OCI-LY1 (cell line): ENCODE measurements at regions not wholly inside any gene's neighbourhood (a gene's known extent, or its start where the extent isn't known, plus 50 kb on each side); places are given as distances from the start of the nearest gene placed in this dataset.

ENCODE experiments used
- H2AFZ ChIP-seq: fragments of 200-600 bp; sonication (generic), shearing (Covaris generic); 2 replicates; pipeline ENCODE4 v1.6.0; 2014; ENCODE audit warnings: antibody characterized with exemption, mild to moderate bottlenecking, low read length
- H3F3A ChIP-seq: fragments of 200-600 bp; sonication (generic), shearing (Covaris generic); 2 replicates; pipeline ENCODE4 v1.6.0; 2014; ENCODE audit warnings: mild to moderate bottlenecking, antibody characterized with exemption, low read length, moderate library complexity; ENCODE audit not compliant: insufficient read depth
- H3K27ac ChIP-seq: fragments of 200-600 bp; sonication (generic); 2 replicates; pipeline ENCODE4 v1.5.1; 2014; ENCODE audit warnings: low read length, mixed run types, mild to moderate bottlenecking, low read depth; ENCODE audit not compliant: poor library complexity, severe bottlenecking
- H3K27me3 ChIP-seq: fragments of 200-600 bp; sonication (generic); 2 replicates; pipeline ENCODE4 v1.6.0; 2014; ENCODE audit warnings: antibody characterized with exemption, mild to moderate bottlenecking, low read length, moderate library complexity; ENCODE audit not compliant: insufficient read depth
- H3K36me3 ChIP-seq: fragments of 200-600 bp; sonication (generic); 2 replicates; pipeline ENCODE4 v1.6.1; 2014; ENCODE audit warnings: mild to moderate bottlenecking, antibody characterized with exemption, low read length, moderate library complexity, mixed read lengths; ENCODE audit not compliant: insufficient read depth
- H3K4me1 ChIP-seq: fragments of 200-600 bp; sonication (generic); 2 replicates; pipeline ENCODE4 v1.5.1; 2014; ENCODE audit warnings: mild to moderate bottlenecking, low read length, moderate library complexity; ENCODE audit not compliant: insufficient read depth, severe bottlenecking
- H3K4me2 ChIP-seq: fragments of 200-600 bp; sonication (generic), shearing (Covaris generic); 2 replicates; pipeline ENCODE4 v1.6.1; 2014; ENCODE audit warnings: low read length
- H3K4me3 ChIP-seq: fragments of 200-600 bp; sonication (generic); 2 replicates; pipeline ENCODE4 v1.5.1; 2014; ENCODE audit warnings: low read length, low read depth, mild to moderate bottlenecking, mixed read lengths; ENCODE audit not compliant: poor library complexity, severe bottlenecking
- H3K79me2 ChIP-seq: fragments of 200-600 bp; shearing (Covaris generic); 2 replicates; pipeline ENCODE4 v1.6.1; 2016; ENCODE audit warnings: mixed run types, low read length, mixed read lengths; ENCODE audit not compliant: insufficient read depth
- H3K9ac ChIP-seq: fragments of 200-600 bp; sonication (generic), shearing (Covaris generic); 2 replicates; pipeline ENCODE4 v1.6.1; 2014; ENCODE audit warnings: mild to moderate bottlenecking, low read length, mixed read lengths
- H3K9me2 ChIP-seq: fragments of 200-600 bp; sonication (generic), shearing (Covaris generic); 2 replicates; pipeline ENCODE4 v1.6.1; 2014; ENCODE audit warnings: low read depth, mild to moderate bottlenecking, low read length, mixed read lengths
- H3K9me3 ChIP-seq: fragments of 200-600 bp; shearing (Covaris generic); 2 replicates; pipeline ENCODE4 v1.6.1; 2014; ENCODE audit warnings: low read length, mixed read lengths
- H4K20me1 ChIP-seq: fragments of 200-600 bp; sonication (generic), shearing (Covaris generic); 2 replicates; pipeline ENCODE4 v1.6.0; 2016; ENCODE audit warnings: mild to moderate bottlenecking, low read length; ENCODE audit not compliant: insufficient read depth
- CTCF ChIP-seq: fragments of 200-600 bp; sonication (generic), shearing (Covaris generic); IDR thresholded peaks from 2 replicates; pipeline ENCODE4 v1.5.1; 2017; ENCODE audit warnings: mild to moderate bottlenecking, antibody characterized with exemption, low read length, moderate library complexity, mixed read lengths
- EZH2 ChIP-seq: fragments of 200-600 bp; sonication (generic), shearing (Covaris generic); IDR thresholded peaks from 2 replicates; pipeline ENCODE4 v1.8.0; 2017; ENCODE audit warnings: borderline replicate concordance, mixed run types, mild to moderate bottlenecking, antibody characterized with exemption, low read length, moderate library complexity, mixed read lengths

DNA sequence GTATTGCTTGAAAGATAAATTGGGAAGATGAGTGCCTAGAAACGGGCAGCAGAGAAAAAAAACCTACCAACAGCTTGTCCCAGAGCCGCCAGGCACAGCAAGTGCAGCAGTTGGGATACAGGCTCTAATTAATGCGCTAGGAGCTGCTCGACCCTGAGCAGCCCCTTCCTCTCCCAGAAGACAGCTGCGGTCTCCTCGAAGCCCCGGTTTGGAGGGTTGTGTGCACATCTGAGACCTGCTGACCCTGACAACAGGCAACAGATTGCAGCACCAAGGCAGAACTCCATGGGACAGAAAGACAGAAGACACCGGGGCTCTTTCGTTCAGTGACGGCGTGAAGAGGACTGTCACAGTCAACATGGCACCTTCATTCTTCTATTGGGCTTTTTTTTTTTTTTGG lies 101.4 kb downstream of the TSEN15 start:
- H3K36me3 ChIP-seq, result no peaks in the 10 kb centered on the region
- H2AFZ ChIP-seq, result no peak overlapping the region
- no peak overlapping the region for H3K4me2 ChIP-seq
- H3K27ac ChIP-seq, result no peak overlapping the region
- no peaks in the 10 kb centered on the region for H3K9me3 ChIP-seq
- H3K79me2 ChIP-seq, result no peaks in the 10 kb centered on the region
- no peaks in the 10 kb centered on the region for H3K4me1 ChIP-seq
- TF ChIP-seq EZH2 (no peak), CTCF (no peak)
- no peaks in the 10 kb centered on the region for H4K20me1 ChIP-seq
- H3K9me2 ChIP-seq, result no peaks in the 10 kb centered on the region
- H3K4me3 ChIP-seq, result no peak overlapping the region
- H3K27me3 ChIP-seq, result no peaks in the 10 kb centered on the region
- H3F3A ChIP-seq, result no peaks in the 10 kb centered on the region
- H3K9ac ChIP-seq, result no peak overlapping the region

DNA sequence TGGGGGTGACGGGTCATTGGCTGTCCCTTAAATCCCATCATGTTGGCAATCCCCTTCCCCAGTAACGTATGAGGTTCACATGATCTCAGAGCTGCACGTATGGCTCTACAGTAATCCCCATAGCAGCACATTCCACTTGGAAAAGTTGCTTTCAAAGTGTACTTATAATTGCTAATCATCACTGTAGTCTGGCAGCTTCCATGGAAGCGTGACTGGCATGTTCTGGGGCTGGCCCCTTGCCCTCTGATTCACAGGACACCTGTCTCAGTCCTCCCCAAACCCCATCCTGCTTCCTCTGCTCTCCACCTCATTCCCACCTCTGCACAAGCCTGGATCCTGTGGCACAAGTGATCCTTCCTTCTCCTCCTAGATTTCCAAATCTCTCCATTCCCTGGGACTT lies 102.2 kb downstream of the TSEN15 start:
- H3K36me3 ChIP-seq, result no peaks in the 10 kb centered on the region
- H3K4me3 ChIP-seq, result no peak overlapping the region
- H3K9ac ChIP-seq, result no peak overlapping the region
- H3K27me3 ChIP-seq, result no peaks in the 10 kb centered on the region
- no peaks in the 10 kb centered on the region for H3K4me1 ChIP-seq
- no peaks in the 10 kb centered on the region for H3K79me2 ChIP-seq
- H4K20me1 ChIP-seq, result no peaks in the 10 kb centered on the region
- H3F3A ChIP-seq, result no peaks in the 10 kb centered on the region
- TF ChIP-seq EZH2, result no peak
- TF ChIP-seq CTCF, result no peak
- no peak overlapping the region for H2AFZ ChIP-seq
- H3K9me3 ChIP-seq, result no peaks in the 10 kb centered on the region
- no peaks in the 10 kb centered on the region for H3K9me2 ChIP-seq
- no peak overlapping the region for H3K4me2 ChIP-seq
- no peak overlapping the region for H3K27ac ChIP-seq

DNA sequence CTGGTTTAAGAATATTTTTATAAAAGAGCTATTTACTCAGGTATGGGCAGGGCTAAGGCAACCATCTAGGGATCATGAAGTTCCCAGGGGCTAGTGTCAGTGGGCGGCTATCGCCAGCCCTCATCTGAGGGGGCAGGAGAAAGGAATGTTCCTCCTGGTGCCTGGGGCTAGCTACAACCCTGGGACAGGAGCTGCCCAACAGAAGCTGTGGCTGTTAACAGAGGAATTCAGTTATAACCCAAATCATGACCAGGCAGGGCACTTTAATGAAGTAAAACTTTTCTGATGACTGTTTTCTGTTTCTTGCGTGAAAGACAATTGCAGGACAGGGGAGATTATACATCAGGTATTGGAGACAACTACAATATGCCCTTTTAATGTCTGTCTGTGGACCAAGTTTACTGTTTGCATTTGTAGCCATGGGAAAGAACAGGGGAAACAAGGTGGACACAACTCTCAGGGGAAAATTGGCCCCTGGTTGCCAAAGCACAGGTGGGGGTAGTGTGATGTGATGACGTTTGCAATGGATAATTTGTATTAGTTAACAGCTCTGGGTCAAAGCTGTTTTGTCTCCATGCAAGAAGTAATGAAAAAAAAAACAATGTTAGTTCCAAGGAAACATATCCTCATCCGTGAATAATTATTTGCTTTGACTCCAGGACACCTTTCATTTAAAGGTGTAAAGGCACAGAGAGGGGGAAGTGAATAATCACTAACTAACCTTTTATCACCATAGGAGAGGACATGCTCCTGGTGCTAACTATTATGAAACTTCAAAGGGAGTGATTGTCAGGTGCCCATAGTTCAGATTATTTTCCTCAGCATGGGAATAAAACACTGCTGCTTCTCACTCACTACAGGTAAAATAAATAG lies 105.2 kb downstream of the TSEN15 start:
- Histone ChIP-seq H4K20me1 (no peaks in the 10 kb centered on the region), H3K27ac (no peak overlapping the region), H3K79me2 (no peaks in the 10 kb centered on the region), H3K4me3 (no peak overlapping the region), H3K4me1 (no peaks in the 10 kb centered on the region), H3F3A (no peaks in the 10 kb centered on the region), H3K4me2 (no peak overlapping the region), H3K36me3 (no peaks in the 10 kb centered on the region), H3K9ac (no peak overlapping the region), H3K27me3 (no peaks in the 10 kb centered on the region), H3K9me2 (no peaks in the 10 kb centered on the region), H3K9me3 (no peaks in the 10 kb centered on the region), H2AFZ (no peak overlapping the region)
- no peak for TF ChIP-seq EZH2
- TF ChIP-seq CTCF, result no peak
